ENCODE measurements at regions not wholly inside any gene's neighbourhood (a gene's known extent, or its start where the extent isn't known, plus 50 kb on each side); places are given as distances from the start of the nearest gene placed in this dataset.

GRCh38 chr11:44670794-44671193, 56.0 kb upstream of the TSPAN18 start:
- Histone ChIP-seq H3K36me3 (replicated peaks; ENCODE audit: control insufficient read depth, insufficient read depth, low read length) (no peaks in the 10 kb centered on the region), H3K4me3 (ENCODE audit: insufficient read depth, low read depth, low read length) (no peak overlapping the region), H3K27me3 (ENCODE audit: control insufficient read depth, insufficient read depth, low read length) (no peaks in the 10 kb centered on the region)
- DNase-seq = no peak

GRCh38 chr11:44671234-44671633, 55.5 kb upstream of the TSPAN18 start:
- Histone ChIP-seq H3K36me3 (replicated peaks; ENCODE audit: control insufficient read depth, insufficient read depth, low read length) (no peaks in the 10 kb centered on the region), H3K27me3 (ENCODE audit: control insufficient read depth, insufficient read depth, low read length) (no peaks in the 10 kb centered on the region), H3K4me3 (ENCODE audit: insufficient read depth, low read depth, low read length) (no peak overlapping the region)
- DNase-seq = peak; percentile 75

GRCh38 chr11:44673688-44674087, 53.1 kb upstream of the TSPAN18 start:
- Histone ChIP-seq H3K27me3 (ENCODE audit: control insufficient read depth, insufficient read depth, low read length) (no peaks in the 10 kb centered on the region), H3K36me3 (replicated peaks; ENCODE audit: control insufficient read depth, insufficient read depth, low read length) (no peaks in the 10 kb centered on the region), H3K4me3 (ENCODE audit: insufficient read depth, low read depth, low read length) (no peak overlapping the region)
- DNase-seq = no peak

GRCh38 chr11:44674809-44675208, 52.0 kb upstream of the TSPAN18 start:
- no peaks in the 10 kb centered on the region for H3K27me3 ChIP-seq (ENCODE audit: control insufficient read depth, insufficient read depth, low read length)
- DNase-seq = no peak
- H3K4me3 ChIP-seq (ENCODE audit: insufficient read depth, low read depth, low read length) = no peak overlapping the region
- no peaks in the 10 kb centered on the region for H3K36me3 ChIP-seq (replicated peaks; ENCODE audit: control insufficient read depth, insufficient read depth, low read length)

GRCh38 chr11:44675906-44676305, 50.9 kb upstream of the TSPAN18 start:
- DNase-seq = no peak
- Histone ChIP-seq H3K4me3 (ENCODE audit: insufficient read depth, low read depth, low read length) (no peak overlapping the region), H3K27me3 (ENCODE audit: control insufficient read depth, insufficient read depth, low read length) (no peaks in the 10 kb centered on the region), H3K36me3 (replicated peaks; ENCODE audit: control insufficient read depth, insufficient read depth, low read length) (no peaks in the 10 kb centered on the region)

Measured in H7 (cell line).